NCI-H524 (cell line): ENCODE measurements at regions not wholly inside any gene's neighbourhood (a gene's known extent, or its start where the extent isn't known, plus 50 kb on each side); places are given as distances from the start of the nearest gene placed in this dataset.

Experiments
- DNase-seq, 2 experiments: peaks; one replicate each; lab custom pipeline; 2025; lab: John Stamatoyannopoulos, UW

- peak in 1 of 2 experiments; percentile 45 for DNase-seq
Observed at GRCh38 chr7:21028599-21028998, 241.9 kb upstream of the SP8 start.

- DNase-seq = peak in 1 of 2 experiments; percentile 19
Observed at GRCh38 chr7:21029006-21029405, 242.3 kb upstream of the SP8 start.

- no peak for DNase-seq
Observed at GRCh38 chr7:21030237-21030871, 243.7 kb upstream of the SP8 start.

- no peak for DNase-seq
Observed at GRCh38 chr7:21041252-21041651, 254.6 kb upstream of the SP8 start.

GRCh38 chr7:21041666-21042065, 255.0 kb upstream of the SP8 start:
- no peak for DNase-seq

- DNase-seq = no peak
Observed at GRCh38 chr7:21044384-21044783, 257.7 kb upstream of the SP8 start.

- no peak for DNase-seq
Observed at GRCh38 chr7:21044913-21045568, 258.4 kb upstream of the SP8 start.

- no peak for DNase-seq
Observed at GRCh38 chr7:21051865-21052264, 265.2 kb upstream of the SP8 start.

GRCh38 chr7:21054427-21055112, 267.9 kb upstream of the SP8 start:
- no peak for DNase-seq

GRCh38 chr7:21059069-21059468, 272.4 kb upstream of the SP8 start:
- DNase-seq = no peak

- DNase-seq = no peak
Observed at GRCh38 chr7:21063106-21063505, 276.4 kb upstream of the SP8 start.

- no peak for DNase-seq
Observed at GRCh38 chr7:21064698-21065648, 278.3 kb upstream of the SP8 start.

- no peak for DNase-seq
Observed at GRCh38 chr7:21066221-21066620, 279.5 kb upstream of the SP8 start.

GRCh38 chr7:21067216-21067615, 280.5 kb upstream of the SP8 start:
- no peak for DNase-seq

- no peak for DNase-seq
Observed at GRCh38 chr7:21070571-21071090, 283.9 kb upstream of the SP8 start.

GRCh38 chr7:21071561-21072501, 285.1 kb upstream of the SP8 start:
- DNase-seq = no peak

- DNase-seq = peak; percentile 80 to 95
Observed at GRCh38 chr7:21076054-21076453, 289.4 kb upstream of the SP8 start.

GRCh38 chr7:21076574-21076973, 289.9 kb upstream of the SP8 start:
- no peak for DNase-seq

- DNase-seq = no peak
Observed at GRCh38 chr7:21077602-21078001, 290.9 kb upstream of the SP8 start.

- no peak for DNase-seq
Observed at GRCh38 chr7:21084286-21084685, 297.6 kb upstream of the SP8 start.

- no peak for DNase-seq
Observed at GRCh38 chr7:21086688-21087087, 300.0 kb upstream of the SP8 start.
